NCI-H460 (cell line): ENCODE measurements at regions not wholly inside any gene's neighbourhood (a gene's known extent, or its start where the extent isn't known, plus 50 kb on each side); places are given as distances from the start of the nearest gene placed in this dataset.

Experiments
- DNase-seq: peaks from one replicate; pipeline ENCODE4 v3.0.0-alpha.2; 2016; ENCODE audit warnings: low read depth; ENCODE audit errors: extremely low read depth

DNA sequence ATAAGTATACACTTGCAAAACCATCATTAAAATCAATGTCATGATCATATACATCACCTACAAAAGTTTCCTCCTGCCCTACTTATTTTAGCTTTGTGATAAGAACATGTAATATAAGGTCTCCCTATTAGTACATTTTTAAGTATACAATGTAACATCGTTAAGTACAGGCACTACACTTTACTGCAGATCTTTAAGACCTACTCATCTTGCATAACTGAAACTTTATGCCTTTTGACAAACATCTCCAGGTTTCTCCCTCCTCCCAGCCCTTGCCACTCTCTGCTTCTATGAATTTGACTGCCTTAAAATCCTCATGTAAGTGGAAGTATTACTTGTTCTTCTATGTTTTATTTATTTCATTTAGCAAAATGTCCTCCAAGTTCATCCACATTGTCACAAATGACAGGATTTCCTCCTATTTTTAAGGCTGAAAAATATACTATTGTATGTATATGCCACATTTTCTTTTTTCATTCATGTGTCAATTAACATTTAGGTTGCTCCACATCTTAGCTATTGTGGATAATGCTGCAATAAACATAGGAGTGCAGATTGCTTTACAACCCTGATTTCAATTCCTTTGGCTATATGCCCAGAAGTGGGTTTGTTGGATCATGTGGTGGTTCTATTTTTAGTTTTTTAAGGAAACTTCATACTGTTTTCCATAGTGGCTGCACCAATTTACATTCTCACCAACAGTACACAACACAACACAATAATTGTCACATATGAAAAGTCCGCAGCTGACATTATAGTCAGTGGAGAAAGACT is 471.1 kb upstream of the ANO3 start:
- no peak for DNase-seq

DNA sequence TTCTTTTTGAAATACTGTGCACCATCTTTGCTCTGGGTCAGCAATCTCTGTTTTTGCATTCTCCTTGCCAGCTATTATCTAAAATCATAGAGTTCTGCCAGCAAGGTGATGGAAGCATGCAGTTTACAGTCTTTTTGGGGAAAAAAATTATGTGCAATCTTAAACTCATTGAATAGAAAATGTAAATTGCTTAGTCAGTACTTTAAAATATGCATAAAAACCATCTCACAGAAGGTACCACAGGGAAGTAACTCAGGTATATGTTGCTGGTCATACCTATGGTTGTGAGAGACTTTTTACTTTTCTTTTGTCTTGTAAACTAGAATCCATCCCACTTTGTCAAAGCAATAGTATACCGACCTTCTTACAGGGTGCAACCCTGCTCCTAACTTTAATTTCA is 469.8 kb upstream of the ANO3 start:
- DNase-seq = no peak

DNA sequence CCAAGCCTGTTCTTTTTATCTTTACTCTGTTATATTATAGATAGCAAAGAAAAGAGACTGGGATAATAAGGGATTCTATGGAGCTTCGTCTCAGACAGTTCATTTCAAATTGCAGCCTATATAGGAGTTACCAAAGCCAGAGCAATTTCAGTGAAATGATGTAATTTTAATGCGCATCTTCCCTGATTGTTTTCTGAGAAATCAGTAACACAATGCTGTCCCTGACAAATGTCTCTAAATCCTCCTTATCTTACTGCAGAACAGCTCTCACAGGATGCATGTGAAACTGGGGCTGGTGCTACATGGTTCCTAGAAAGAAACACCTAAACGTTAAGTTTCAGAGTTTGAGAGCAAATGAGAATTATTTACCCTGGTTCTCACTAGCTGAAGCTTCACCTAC is 467.9 kb upstream of the ANO3 start:
- no peak for DNase-seq

DNA sequence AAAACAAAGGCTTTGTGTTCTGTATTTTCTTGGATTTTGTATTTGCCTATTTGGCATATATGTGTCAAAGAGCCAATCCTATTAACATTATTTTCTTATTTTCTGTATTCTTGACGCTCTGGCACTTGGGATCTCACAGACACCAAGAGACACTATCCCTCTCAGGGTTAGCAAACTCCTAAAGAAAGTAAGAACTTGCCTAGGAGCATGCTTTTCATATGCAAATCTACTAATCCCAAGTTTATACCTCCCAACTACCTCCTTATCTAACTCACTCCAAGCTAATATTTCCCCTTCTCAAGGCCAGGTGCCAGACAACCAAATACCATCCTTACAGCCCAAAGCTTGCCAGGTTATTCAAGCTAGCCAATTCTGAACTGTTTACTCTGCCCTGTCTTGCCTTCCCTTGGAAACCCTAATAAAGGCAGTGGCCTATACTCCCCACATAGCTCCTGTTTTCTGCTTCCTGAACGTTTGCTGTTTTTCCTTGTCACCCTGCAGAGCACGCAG is 455.4 kb upstream of the ANO3 start:
- DNase-seq = no peak

DNA sequence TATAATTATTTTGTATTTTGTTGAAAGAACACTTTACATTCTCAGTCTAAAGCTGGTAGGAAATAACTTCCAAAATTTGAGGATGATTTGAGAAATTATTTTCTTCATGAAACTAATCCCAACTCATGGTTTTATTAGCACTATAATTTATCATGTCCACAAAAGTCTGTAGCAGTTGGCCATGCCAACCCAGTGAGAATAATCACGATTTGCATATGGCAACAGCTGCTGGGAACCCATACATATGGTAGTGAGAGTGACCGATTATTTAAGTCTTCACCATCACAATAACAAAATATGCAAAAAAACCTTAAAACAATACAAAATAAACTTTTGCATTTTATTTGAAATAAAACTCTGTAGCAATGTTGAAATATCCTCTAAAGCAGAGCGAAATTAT is 445.9 kb upstream of the ANO3 start:
- no peak for DNase-seq

DNA sequence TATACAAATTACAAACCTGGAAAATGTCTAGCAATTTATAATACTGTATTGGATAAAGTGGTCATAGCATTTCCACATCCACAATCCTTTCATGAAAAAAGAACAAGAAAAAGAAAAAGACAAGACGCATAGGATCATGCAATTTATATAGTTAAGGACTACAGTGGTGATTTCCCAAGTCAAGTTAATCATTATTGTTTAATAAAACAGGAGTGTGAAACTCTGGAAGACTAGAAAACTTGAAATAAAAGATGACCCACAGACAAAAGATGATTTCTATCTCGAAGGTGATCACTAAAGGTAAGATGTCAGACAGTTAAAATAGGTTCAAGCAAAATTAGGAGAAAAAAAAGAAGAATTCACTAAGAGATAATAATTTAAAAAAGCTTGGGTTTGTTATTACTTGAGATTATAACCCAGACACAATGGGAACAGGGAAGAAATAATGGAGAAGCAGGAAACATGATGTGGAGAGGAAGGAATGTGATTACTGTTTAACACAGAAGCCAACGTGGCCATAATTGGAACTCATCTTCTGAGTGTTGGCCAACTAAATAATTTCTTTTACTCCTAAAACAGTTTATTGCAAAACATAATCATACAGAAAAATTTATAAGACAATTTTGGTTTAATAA is 441.2 kb upstream of the ANO3 start:
- DNase-seq = no peak

DNA sequence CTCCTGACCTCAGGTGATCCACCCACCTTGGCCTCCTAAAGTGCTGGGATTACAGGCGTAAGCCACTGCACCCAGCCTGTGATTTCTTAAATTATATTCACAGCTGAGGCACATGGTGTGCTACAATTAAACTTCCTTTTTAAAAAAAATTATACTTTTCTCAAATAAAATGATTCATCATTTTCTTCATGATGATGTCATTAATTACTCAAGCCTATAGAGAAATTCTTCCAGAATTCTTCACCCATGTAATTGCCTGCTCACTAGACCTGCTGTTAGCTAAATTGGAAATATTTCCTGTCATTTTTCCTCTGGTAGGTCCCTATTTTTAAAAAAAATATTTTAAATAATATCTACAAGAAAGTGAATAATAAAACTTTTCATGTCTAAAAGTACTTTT is 440.0 kb upstream of the ANO3 start:
- DNase-seq = no peak

DNA sequence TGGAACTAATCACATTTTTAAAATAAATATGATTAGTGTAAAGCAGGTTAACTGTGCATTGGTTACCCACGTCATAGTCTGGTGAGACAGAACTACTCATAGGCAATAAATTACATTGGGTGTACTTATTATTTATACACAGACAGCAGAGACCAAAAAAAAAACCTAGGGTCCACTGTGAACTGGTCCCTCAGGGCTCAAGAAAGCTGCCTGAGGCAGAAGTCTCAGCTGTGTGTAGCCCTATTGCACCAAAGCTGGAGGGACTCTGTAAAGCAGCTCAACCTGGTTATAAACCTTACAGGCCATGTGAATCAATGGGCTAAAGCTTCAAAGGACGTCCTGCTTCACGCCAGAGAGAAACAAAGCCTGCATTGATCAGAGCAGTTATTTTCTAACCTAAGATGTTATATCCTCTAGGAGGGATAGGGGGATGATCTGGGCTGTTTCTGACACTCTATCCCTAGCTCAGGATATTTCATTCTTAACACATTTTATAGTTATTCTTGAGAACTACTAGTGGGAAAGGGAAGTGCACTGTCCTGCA is 432.2 kb upstream of the ANO3 start:
- no peak for DNase-seq

DNA sequence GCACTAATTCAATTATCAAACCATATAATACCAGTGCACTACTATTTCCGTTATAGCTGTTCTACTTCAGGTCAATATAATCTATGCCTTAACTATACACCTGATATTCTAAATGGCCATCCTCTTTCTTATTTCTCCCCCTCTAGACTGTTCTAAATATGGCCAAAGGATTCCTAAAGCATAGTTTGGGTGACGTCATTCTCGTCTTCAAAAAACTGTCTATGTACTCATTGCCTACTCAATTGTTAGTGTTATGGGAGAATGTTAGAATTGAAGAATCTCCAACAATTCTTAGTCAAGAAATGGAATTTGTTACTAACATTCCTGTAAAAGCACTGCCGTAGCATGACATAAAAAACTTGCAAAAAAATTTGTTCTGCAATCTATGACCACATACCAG is 431.1 kb upstream of the ANO3 start:
- no peak for DNase-seq

DNA sequence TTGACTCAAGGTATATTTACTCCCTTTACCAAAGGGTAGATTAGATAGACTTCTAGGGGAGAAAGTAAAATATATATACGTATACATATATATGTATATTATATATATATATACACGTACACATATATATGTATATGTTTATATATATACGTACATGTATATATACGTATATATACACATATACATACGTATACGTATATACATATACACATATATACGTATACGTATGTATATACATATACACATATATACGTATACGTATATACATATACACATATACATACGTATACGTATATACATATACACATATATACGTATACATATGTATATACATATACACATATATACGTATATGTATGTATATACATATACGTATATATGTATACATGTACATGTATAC is 430.5 kb upstream of the ANO3 start:
- no peak for DNase-seq

DNA sequence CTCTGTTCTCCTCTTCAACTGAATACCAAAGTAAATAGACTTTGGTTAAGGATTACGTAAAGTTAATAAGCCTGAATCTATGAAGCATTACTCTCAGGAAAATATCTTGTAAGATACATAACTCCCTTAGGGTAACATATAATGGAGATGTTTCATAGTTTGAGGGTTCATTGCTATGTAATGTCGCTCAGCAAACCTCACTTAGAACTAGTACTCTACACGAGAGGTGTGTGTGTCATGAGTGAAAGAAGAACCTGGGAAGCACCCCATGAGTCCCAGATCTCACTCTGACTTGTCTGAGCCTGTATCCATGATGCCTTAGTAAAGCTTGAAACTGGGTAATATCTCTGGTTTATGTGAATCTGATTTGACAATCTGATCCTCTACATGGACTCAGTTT is 429.5 kb upstream of the ANO3 start:
- no peak for DNase-seq

DNA sequence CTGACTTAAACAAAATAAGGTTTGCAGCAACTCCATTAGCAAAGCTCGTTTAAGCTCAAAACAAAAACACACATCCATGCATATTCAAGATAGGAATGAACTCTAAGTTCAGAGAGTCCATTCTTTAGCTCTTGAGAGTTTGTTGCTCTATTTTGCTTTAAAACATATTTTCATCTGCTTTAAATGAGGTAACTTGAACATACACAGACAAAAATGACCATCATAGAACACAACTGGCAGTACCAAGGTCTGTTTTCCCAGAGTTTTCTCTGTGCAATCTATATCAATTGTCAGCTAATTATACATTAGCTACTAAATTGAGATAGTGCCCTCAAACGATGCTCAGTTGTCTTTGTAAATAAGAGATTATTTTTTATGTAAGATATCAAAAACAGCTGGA is 423.2 kb upstream of the ANO3 start:
- no peak for DNase-seq

DNA sequence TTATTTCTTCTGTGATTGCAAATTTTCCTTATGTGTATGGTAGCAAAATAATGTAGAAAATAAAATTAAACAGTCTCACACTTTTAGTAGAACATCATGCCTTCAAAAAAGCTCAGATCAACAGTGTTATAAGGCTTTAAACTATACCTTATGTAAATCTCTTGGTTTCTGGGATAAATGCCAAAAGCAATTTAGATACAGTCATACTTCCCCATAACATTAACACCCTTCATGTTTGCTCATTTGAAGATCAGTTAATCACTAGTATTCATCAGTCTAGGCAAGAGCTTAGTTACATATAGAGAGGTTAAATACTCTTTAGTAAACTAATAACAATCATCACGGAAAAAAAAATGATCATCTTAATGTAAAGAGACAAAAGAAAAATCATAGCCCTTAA is 421.8 kb upstream of the ANO3 start:
- DNase-seq = no peak

DNA sequence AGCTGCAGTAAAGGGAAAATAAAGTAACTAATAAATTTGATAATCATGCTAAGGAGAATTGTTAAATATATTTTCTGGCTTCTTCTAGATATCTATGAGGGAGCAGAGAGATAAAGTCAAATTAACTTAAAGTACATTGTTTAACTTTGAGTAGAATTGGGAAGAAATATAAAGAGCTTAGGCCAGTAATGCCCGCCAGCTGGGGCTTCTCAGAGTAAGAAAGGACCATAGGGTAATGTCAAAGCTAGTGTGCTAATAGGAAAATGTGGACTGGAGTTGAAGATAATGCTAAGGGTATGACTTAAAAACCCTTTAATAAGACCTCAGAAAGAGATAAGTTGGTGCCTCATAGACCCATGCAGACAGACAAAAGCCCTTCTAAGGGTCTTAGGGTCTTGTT is 411.6 kb upstream of the ANO3 start:
- no peak for DNase-seq

DNA sequence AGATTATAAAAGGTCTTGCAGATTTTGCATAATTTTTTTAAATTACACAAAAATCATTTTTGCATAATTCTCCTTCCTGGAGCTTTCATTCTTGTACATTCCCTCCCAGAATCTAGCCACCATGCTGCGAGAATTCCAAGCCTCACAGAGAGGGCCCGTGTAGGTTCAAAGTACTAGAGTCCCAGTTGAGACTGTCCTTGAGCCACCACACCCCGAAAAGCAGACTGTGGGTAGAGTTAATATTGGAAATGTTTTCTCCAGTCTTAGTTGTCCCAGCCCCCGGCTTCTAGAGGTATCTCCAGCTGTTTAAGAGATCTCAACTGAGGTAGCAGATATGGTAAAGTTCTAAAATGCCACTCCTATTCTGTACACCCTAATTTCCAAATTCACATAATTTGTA is 407.3 kb upstream of the ANO3 start:
- no peak for DNase-seq

DNA sequence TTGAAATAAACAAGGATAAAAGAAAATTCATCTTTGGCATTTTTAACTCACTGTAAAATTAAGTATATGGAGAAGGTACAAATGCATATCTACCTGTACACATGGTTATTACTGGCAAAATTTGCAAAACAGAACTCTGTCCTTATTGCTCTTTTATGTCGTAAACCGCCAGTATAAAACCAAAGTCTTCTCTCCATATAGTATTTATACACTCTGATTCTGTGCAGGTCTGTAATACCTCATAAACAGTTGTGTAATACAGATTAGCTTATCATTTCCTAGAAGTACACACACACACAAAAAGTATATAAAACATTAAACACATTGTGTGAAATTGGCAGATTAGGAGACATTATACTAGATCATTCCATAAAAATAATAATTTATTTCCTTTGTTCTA is 406.6 kb upstream of the ANO3 start:
- DNase-seq = no peak

DNA sequence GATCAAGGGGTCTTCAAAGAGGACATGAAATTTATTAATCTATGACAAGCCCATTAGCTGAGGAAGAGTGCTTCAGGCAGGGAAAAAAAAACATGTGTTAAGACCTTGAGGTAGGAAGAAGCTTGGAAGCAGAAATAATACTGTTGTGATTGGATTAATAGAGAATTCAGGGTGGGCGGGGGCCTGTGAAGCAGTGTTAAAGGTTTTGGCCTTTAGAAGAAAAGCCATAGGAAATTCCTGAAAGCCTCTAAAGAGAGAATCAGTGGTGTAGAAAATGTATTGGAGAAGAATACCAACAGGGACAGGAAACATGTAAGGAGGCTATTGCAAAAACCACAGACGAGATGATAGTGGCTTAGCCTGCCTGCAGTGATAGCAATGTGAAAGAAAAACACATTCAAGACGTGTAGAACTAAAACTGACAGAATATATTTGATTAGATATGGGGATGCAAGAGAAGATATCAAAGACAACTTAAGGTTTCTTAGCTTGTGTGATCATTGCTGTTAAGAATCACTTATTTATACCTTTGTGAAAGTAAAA is 404.4 kb upstream of the ANO3 start:
- DNase-seq = no peak

DNA sequence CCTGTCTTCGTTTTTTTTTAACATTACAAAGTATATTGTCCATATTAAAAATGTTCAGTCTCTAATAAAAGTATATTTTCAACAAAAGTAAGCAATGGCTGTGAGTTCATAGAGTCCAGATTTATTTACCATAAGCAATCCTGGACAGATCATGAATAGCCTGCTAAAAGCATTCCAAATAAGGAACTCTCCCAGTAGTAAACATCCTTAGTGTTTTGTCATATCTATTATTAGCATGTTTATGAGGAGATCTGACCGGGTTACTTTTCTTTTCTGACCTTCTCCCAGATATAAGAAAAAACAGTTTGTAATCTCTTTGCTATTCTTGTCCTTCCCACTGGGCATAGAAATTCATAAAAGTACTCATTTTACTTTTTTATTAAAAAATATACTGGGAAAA is 403.9 kb upstream of the ANO3 start:
- DNase-seq = no peak

DNA sequence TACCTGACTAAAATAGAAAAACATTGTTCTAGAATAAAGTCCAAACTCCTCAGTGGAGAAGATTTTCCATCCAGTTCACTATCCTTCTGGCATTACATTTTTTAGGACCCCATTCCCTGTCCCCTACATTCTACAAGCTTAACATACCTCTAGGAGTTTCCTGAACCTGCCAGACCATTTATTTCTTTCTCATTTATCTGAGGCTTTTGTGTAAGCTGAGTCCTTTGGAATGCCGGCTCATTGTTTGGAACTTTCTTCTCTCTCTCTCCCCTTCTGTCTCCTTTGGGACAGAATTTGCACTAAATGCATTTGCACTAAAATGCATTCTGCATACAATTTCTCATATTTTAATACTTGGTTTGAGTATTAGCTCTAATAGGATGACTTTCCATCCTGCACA is 393.0 kb upstream of the ANO3 start:
- DNase-seq = no peak

DNA sequence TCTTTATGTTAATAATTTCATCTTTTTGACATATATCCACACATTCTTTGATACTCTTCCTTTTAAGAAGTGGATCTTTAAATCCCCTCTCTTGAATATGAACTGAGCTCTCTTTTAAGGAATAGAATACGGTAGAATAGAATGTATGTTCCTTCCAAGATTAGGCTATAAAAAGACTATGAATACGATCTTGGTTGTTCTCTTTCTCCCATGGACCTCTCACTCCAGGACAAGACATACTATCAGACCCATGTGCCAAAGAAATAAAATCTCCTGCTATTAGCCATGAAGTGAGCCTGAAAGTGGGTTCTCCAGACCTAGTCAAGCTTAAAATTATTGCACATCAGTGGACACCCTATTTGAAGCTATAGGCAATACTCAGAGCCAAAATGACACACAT is 392.2 kb upstream of the ANO3 start:
- no peak for DNase-seq

DNA sequence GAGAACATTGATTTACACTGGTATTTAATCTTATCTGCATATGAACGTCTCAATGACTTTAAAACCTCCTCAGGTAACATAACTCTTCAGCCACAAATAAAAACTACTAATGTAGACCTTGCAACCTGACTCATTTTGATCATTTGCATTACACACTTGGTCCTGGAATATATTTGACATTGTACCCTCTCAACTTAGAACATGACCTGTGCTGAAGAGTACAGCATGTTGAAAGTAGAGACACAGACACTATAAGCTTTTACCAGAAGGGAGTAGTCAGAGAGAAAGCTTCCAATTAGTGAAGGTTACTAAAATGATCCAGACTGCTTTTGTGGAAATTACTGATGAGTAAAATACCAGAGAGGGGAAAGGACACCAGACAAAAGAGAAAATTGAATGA is 390.6 kb upstream of the ANO3 start:
- no peak for DNase-seq

DNA sequence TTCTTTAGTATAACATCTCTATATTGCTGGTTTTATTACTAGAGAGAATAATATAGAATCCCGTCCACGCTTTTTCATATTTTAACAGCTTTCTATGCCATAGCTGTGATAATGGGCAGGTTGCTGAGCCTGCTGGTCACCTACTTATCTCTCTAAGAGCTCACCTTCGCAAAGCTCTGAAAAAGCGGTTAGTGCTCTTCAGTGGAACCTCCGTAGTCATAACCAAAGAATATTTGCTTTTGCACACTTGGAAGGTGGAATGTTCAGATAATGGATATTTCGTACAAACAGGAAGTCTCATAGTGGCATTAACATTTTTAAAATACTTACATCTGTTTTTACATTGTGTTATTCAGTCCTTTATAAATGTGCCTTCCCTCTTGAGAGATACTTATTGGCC is 388.9 kb upstream of the ANO3 start:
- DNase-seq = no peak
